GM12892 (cell line): ENCODE measurements at regions not wholly inside any gene's neighbourhood (a gene's known extent, or its start where the extent isn't known, plus 50 kb on each side); places are given as distances from the start of the nearest gene placed in this dataset.

Experiments
- POLR2A ChIP-seq: IDR thresholded peaks from 2 replicates; pipeline ENCODE4 v1.6.1; 2011; ENCODE audit warnings: low read depth, low read length, control low read depth
- POLR2AphosphoS5 ChIP-seq: IDR thresholded peaks from 2 replicates; pipeline ENCODE4 v1.6.1; 2011; ENCODE audit warnings: low read depth, low read length, control low read depth
- TAF1 ChIP-seq: IDR thresholded peaks from 2 replicates; pipeline ENCODE4 v1.6.1; 2011; ENCODE audit warnings: low read depth, mild to moderate bottlenecking, control low read depth, low read length, borderline replicate concordance

GRCh38 chr15:97194750-97195149 is 765.8 kb upstream of the ARRDC4 start:
- TF ChIP-seq POLR2AphosphoS5 (no peak), TAF1 (no peak), POLR2A (no peak)
